ENCODE measurements at regions not wholly inside any gene's neighbourhood (a gene's known extent, or its start where the extent isn't known, plus 50 kb on each side); places are given as distances from the start of the nearest gene placed in this dataset.
"Not testable (repeated sequence)": the region's sequence is repeated elsewhere in the genome, so short reads cannot be mapped to it uniquely, and the experiment has no call there.

GRCh38 chr20:29496767-29497166, 1760.7 kb upstream of the DEFB115 start:
- not testable (repeated sequence) for H3K27ac ChIP-seq (ENCODE audit: low read depth, low read length); H3K9ac ChIP-seq (ENCODE audit: low read length); H3K79me1 ChIP-seq (ENCODE audit: low read length); H4K12ac ChIP-seq (ENCODE audit: low read depth, low read length); H4K8ac ChIP-seq (ENCODE audit: low read depth, low read length); H2BK120ac ChIP-seq (ENCODE audit: insufficient read depth, low read length, poor library complexity); H3K4me3 ChIP-seq (ENCODE audit: low read depth, low read length); H2BK5ac ChIP-seq (ENCODE audit: low read depth, low read length, poor library complexity); H3K4me2 ChIP-seq (ENCODE audit: low read length); H3K14ac ChIP-seq (ENCODE audit: low read length); H2AFZ ChIP-seq (ENCODE audit: insufficient read depth, low read length, poor library complexity); H3K4ac ChIP-seq (ENCODE audit: low read depth, low read length); H3K36me3 ChIP-seq (ENCODE audit: control insufficient read depth in 1 of 2, insufficient read depth in 2 of 2, low read length in 2 of 2); H2BK12ac ChIP-seq (ENCODE audit: low read length); H3K4me1 ChIP-seq (ENCODE audit: control insufficient read depth in 1 of 2, insufficient read depth in 2 of 2, low read length in 2 of 2); H3K23ac ChIP-seq (ENCODE audit: low read length); H3K18ac ChIP-seq (ENCODE audit: low read length); H3K27me3 ChIP-seq (ENCODE audit: insufficient read depth, low read length); H4K91ac ChIP-seq (ENCODE audit: low read depth, low read length); H2AK5ac ChIP-seq (ENCODE audit: low read length); H3K79me2 ChIP-seq (ENCODE audit: control insufficient read depth, insufficient read depth, low read length, poor library complexity)
- peaks cover 13% of the 10 kb centered on the region for H3K9me3 ChIP-seq (ENCODE audit: insufficient read depth, low read depth, low read length)
- no CpG with 5 or more reads among the region's 27 CpGs for WGBS (ENCODE audit: extremely low coverage, insufficient coverage, insufficient read length)
- DNase-seq: peak in 1 of 2 donors; percentile 27

GRCh38 chr20:29497261-29497671, 1760.2 kb upstream of the DEFB115 start:
- no peaks in the 10 kb centered on the region for H3K79me1 ChIP-seq (ENCODE audit: low read length)
- H3K4me2 ChIP-seq (ENCODE audit: low read length): no peak overlapping the region
- H3K36me3 ChIP-seq (ENCODE audit: control insufficient read depth in 1 of 2, insufficient read depth in 2 of 2, low read length in 2 of 2): no peaks in the 10 kb centered on the region
- H3K9ac ChIP-seq (ENCODE audit: low read length): no peak overlapping the region
- no peak overlapping the region for H4K91ac ChIP-seq (ENCODE audit: low read depth, low read length)
- H3K4me1 ChIP-seq (ENCODE audit: control insufficient read depth in 1 of 2, insufficient read depth in 2 of 2, low read length in 2 of 2): no peaks in the 10 kb centered on the region
- H3K14ac ChIP-seq (ENCODE audit: low read length): no peak overlapping the region
- H2AK5ac ChIP-seq (ENCODE audit: low read length): no peak overlapping the region
- H2BK12ac ChIP-seq (ENCODE audit: low read length): no peak overlapping the region
- DNase-seq: peak; percentile 65 to 84
- H3K79me2 ChIP-seq (ENCODE audit: control insufficient read depth, insufficient read depth, low read length, poor library complexity): no peaks in the 10 kb centered on the region
- no peak overlapping the region for H3K23ac ChIP-seq (ENCODE audit: low read length)
- H3K27ac ChIP-seq (ENCODE audit: low read depth, low read length): no peak overlapping the region
- no peak overlapping the region for H2BK120ac ChIP-seq (ENCODE audit: insufficient read depth, low read length, poor library complexity)
- H3K9me3 ChIP-seq (ENCODE audit: insufficient read depth, low read depth, low read length): peaks cover 13% of the 10 kb centered on the region
- no peak overlapping the region for H2AFZ ChIP-seq (ENCODE audit: insufficient read depth, low read length, poor library complexity)
- H4K12ac ChIP-seq (ENCODE audit: low read depth, low read length): no peak overlapping the region
- H2BK5ac ChIP-seq (ENCODE audit: low read depth, low read length, poor library complexity): no peak overlapping the region
- WGBS (ENCODE audit: extremely low coverage, insufficient coverage, insufficient read length): no CpG with 5 or more reads among the region's 39 CpGs
- H3K4ac ChIP-seq (ENCODE audit: low read depth, low read length): no peak overlapping the region
- no peak overlapping the region for H3K18ac ChIP-seq (ENCODE audit: low read length)
- H4K8ac ChIP-seq (ENCODE audit: low read depth, low read length): no peak overlapping the region
- H3K4me3 ChIP-seq (ENCODE audit: low read depth, low read length): no peak overlapping the region
- H3K27me3 ChIP-seq (ENCODE audit: insufficient read depth, low read length): no peaks in the 10 kb centered on the region

GRCh38 chr20:29497684-29498083, 1759.8 kb upstream of the DEFB115 start:
- H4K8ac ChIP-seq (ENCODE audit: low read depth, low read length); H3K4me2 ChIP-seq (ENCODE audit: low read length); H3K79me1 ChIP-seq (ENCODE audit: low read length); H3K4ac ChIP-seq (ENCODE audit: low read depth, low read length); H2AK5ac ChIP-seq (ENCODE audit: low read length); H3K27me3 ChIP-seq (ENCODE audit: insufficient read depth, low read length); H3K23ac ChIP-seq (ENCODE audit: low read length); H2BK12ac ChIP-seq (ENCODE audit: low read length); H3K4me3 ChIP-seq (ENCODE audit: low read depth, low read length); H3K27ac ChIP-seq (ENCODE audit: low read depth, low read length); H3K4me1 ChIP-seq (ENCODE audit: control insufficient read depth in 1 of 2, insufficient read depth in 2 of 2, low read length in 2 of 2); H3K36me3 ChIP-seq (ENCODE audit: control insufficient read depth in 1 of 2, insufficient read depth in 2 of 2, low read length in 2 of 2); H2BK120ac ChIP-seq (ENCODE audit: insufficient read depth, low read length, poor library complexity); H3K79me2 ChIP-seq (ENCODE audit: control insufficient read depth, insufficient read depth, low read length, poor library complexity); H2AFZ ChIP-seq (ENCODE audit: insufficient read depth, low read length, poor library complexity); H3K18ac ChIP-seq (ENCODE audit: low read length); H2BK5ac ChIP-seq (ENCODE audit: low read depth, low read length, poor library complexity); H4K91ac ChIP-seq (ENCODE audit: low read depth, low read length); H3K14ac ChIP-seq (ENCODE audit: low read length); H4K12ac ChIP-seq (ENCODE audit: low read depth, low read length); H3K9ac ChIP-seq (ENCODE audit: low read length): not testable (repeated sequence)
- peaks cover 13% of the 10 kb centered on the region for H3K9me3 ChIP-seq (ENCODE audit: insufficient read depth, low read depth, low read length)
- WGBS (ENCODE audit: extremely low coverage, insufficient coverage, insufficient read length): no CpG with 5 or more reads among the region's 18 CpGs
- DNase-seq: peak in 1 of 2 donors; percentile 16

GRCh38 chr20:29500738-29501137, 1756.7 kb upstream of the DEFB115 start:
- H3K79me1 ChIP-seq (ENCODE audit: low read length); H3K4me2 ChIP-seq (ENCODE audit: low read length); H2AK5ac ChIP-seq (ENCODE audit: low read length); H2BK12ac ChIP-seq (ENCODE audit: low read length); H3K23ac ChIP-seq (ENCODE audit: low read length); H3K4me3 ChIP-seq (ENCODE audit: low read depth, low read length); H3K14ac ChIP-seq (ENCODE audit: low read length); H3K27me3 ChIP-seq (ENCODE audit: insufficient read depth, low read length); H2BK5ac ChIP-seq (ENCODE audit: low read depth, low read length, poor library complexity); H3K36me3 ChIP-seq (ENCODE audit: control insufficient read depth in 1 of 2, insufficient read depth in 2 of 2, low read length in 2 of 2); H2BK120ac ChIP-seq (ENCODE audit: insufficient read depth, low read length, poor library complexity); H4K8ac ChIP-seq (ENCODE audit: low read depth, low read length); H4K12ac ChIP-seq (ENCODE audit: low read depth, low read length); H3K27ac ChIP-seq (ENCODE audit: low read depth, low read length); H3K4ac ChIP-seq (ENCODE audit: low read depth, low read length); H3K79me2 ChIP-seq (ENCODE audit: control insufficient read depth, insufficient read depth, low read length, poor library complexity); H3K18ac ChIP-seq (ENCODE audit: low read length); H2AFZ ChIP-seq (ENCODE audit: insufficient read depth, low read length, poor library complexity); DNase-seq; H3K4me1 ChIP-seq (ENCODE audit: control insufficient read depth in 1 of 2, insufficient read depth in 2 of 2, low read length in 2 of 2); H3K9ac ChIP-seq (ENCODE audit: low read length); H4K91ac ChIP-seq (ENCODE audit: low read depth, low read length): not testable (repeated sequence)
- no CpG with 5 or more reads among the region's 3 CpGs for WGBS (ENCODE audit: extremely low coverage, insufficient coverage, insufficient read length)
- H3K9me3 ChIP-seq (ENCODE audit: insufficient read depth, low read depth, low read length): peaks cover 15% of the 10 kb centered on the region
